Urothelium cell line (cell line): ENCODE measurements at regions not wholly inside any gene's neighbourhood (a gene's known extent, or its start where the extent isn't known, plus 50 kb on each side); places are given as distances from the start of the nearest gene placed in this dataset.
"Not testable (repeated sequence)": the region's sequence is repeated elsewhere in the genome, so short reads cannot be mapped to it uniquely, and the experiment has no call there.

Experiments
- DNase-seq: peaks from one replicate; pipeline ENCODE4 v3.0.0; 2011; ENCODE audit warnings: low spot score, mixed read lengths
- FAIRE-seq: peaks from 2 replicates; lab custom pipeline; 2011; peaks lifted over from hg19 to GRCh38; lab: Jason Lieb, UNC

GRCh38 chr7:112540839-112541577 lies 60.2 kb downstream of the LSMEM1 start:
- DNase-seq (no peak), FAIRE-seq (no peak)

- DNase-seq, result no peak
- FAIRE-seq, result no peak
These were observed 66.1 kb downstream of the LSMEM1 start for GRCh38 chr7:112546723-112547513.

DNA sequence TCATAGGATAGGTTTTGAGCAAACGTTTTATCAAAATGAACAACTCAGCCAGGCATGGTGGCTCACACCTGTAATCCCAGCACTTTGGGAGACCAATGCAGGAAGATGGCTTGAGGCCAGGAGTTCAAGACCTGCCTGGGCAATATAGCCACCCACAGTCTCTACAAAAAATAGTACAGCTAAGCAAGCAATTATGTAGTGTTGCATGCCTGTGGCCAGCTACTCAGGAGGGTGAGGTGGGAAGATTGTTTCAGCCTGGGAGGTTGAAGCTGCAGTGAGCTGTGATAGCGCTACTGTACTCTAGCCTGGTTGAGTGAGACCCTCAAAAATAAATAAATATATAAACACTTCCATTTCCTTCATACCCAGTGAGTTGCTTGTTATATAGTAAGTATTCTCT lies 67.1 kb downstream of the LSMEM1 start:
- FAIRE-seq (no peak), DNase-seq (no peak)

DNA sequence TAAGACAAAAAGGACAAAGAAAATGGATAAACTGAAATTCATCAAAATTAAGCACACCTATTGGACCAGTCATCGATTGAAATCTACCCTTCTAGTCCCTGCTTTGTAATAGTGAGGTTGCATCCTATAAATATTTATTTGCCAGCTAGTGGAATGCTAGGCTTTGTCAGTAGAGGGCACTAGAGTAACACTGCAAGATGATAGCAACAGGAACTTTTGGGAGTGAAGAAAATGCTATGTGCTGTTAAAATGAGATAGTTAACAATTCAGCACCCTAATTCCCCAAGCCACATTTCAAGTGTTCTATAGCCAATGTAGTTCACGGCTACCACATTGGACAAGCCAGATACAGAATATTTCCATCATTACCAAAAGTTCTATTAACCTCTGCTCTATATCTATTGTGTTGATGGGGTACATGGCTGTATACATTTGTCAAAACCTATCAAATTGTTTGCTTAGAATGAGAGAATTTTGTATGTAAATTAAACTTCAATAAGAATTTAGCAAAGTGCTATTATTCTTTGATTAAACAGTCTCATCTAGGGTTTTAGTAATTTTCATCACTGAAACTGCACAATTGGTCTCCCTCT lies 69.8 kb downstream of the LSMEM1 start:
- DNase-seq, result peak; percentile 22
- FAIRE-seq, result no peak

DNA sequence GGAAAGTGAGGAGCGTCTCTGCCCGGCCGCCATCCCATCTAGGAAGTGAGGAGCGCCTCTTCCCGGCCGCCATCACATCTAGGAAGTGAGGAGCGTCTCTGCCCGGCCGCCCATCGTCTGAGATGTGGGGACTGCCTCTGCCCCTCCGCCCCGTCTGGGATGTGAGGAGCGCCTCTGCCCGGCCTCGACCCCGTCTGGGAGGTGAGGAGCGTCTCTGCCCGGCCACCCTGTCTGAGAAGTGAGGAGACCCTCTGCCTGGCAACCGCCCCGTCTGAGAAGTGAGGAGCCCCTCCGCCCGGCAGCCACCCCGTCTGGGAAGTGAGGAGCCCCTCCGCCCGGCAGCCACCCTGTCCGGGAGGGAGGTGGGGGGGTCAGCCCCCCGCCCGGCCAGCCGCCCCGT lies 70.7 kb downstream of the LSMEM1 start:
- DNase-seq, FAIRE-seq: not testable (repeated sequence)

GRCh38 chr7:112554591-112554990 lies 73.8 kb downstream of the LSMEM1 start:
- DNase-seq (no peak), FAIRE-seq (no peak)

GRCh38 chr7:112556633-112557032 lies 75.8 kb downstream of the LSMEM1 start:
- DNase-seq (no peak), FAIRE-seq (no peak)

- no peak for DNase-seq
These were observed 85.9 kb downstream of the LSMEM1 start for GRCh38 chr7:112566442-112567324.

GRCh38 chr7:112567388-112567787 lies 86.6 kb downstream of the LSMEM1 start:
- FAIRE-seq (no peak), DNase-seq (no peak)

More at GRCh38 chr7:112566442-112567324, 85.9 kb downstream of the LSMEM1 start:
- FAIRE-seq, result no peak

DNA sequence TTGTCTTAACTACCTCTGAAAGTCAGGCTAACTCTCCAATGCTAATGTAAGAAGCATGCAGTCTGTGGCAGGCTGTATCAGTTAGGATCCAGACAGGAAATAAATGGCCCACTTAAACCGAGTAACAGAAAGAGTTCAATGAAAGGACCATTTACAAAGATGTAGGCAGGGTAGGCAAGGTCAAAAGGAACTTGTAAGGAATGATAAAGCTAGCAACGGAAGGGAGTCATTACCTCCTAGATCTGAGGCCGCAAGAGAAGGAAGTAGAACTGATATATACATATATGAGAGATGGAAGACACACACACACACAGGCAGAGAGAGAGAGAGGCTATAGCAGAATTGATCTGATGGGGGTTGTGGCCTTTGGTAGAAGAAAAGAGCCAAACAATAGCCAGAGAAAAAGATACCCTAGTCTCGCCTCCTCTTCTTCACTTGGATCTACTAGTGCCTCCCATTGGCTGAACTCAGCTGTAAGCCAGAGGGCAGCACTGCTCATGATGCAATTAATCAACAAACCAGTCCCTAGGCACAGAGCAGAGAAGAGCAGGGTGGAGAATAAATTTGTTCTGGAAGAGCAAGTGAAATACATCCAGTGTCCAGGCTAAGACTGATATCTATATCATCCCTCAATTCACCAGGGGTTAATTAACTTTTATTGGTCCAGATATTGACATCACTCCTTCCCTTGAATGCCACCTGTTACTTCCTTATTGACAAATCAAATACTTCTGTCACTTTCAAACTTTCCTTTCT lies 91.2 kb downstream of the LSMEM1 start:
- DNase-seq (no peak), FAIRE-seq (no peak)

DNA sequence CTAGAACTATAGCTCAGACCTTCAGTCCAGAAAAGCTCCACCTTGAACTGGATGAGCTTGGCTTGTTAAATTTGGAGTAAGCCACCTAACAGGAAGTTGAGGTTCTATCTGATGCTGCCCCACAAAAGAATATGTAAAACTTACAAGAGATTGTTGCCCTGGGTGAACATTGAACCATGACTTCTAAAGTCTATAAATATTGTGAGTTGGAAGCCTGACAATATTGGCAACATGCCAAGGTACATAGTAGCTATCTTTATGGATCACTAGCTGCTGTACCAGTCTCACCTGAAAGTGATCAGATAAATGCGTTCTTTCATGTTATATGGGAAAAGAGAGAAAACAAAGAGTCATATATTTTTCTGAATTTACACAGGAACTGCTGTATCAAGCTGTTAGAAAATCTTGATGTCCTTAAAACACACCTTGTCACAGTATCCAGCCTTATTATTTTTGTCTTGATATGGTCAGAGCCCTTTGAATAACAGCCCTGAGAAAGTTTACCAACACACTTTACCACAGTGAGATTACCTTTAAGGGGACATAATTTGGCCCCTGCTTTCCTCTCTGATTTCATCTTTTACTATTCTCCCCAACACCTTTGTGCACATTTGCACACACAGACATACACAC lies 92.0 kb downstream of the LSMEM1 start:
- DNase-seq, result no peak
- no peak for FAIRE-seq

DNA sequence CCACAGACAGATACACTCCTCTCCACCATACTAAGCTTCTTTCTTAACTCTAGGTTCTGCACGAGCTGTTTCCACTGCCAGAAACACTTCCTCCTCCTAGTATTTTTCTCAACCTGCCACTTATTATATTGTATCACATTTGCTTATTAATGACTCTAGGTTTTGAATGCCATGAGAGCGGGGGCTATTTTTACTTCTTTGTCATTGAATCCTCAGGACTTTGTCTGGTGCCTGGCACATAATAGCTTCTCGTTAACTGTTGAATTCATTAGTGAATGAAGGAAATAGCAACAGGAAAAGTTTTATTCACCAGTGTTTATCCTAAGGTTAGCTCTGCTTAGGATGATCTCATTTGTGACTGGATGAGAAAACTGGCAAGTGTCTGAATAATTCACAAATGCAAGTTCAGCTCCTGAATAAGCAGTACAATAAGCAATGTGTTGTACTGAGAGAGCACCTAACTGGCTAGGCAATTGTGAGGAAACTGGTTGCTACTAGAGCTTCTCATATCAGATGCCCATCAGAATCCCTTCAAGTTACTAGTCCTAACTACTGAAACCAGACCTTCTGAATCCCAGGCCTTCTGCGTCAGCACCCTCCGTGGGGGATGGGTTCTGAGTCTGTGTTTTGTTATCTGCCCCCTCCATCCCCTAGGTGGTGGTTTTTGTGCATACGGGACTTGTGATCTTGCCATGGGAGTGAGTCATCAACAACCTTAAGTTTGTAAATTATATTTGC lies 92.7 kb downstream of the LSMEM1 start:
- FAIRE-seq, result no peak
- peak; percentile 12 for DNase-seq

DNA sequence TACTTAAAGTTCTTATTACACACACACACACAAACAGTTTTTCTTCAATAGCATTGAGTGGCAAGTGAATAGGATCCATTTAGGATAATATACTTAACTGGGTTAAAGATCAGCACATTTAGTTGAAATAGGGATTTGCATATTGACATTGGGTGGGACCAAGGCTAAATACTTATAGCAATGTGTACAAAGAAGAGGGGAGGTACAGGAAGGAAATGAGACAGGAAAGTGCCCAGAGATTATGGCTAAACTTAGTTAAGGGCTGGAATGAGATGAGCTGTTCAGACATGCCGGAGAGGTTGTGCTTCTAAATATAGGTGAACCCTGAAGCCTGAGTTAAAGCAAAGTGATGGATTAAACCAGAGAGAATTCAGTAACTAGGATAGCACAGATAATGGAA lies 95.1 kb downstream of the LSMEM1 start:
- DNase-seq, result no peak
- FAIRE-seq, result no peak

GRCh38 chr7:112579388-112579787 lies 98.6 kb downstream of the LSMEM1 start:
- FAIRE-seq, result no peak
- DNase-seq, result no peak

GRCh38 chr7:112580717-112581435 lies 100.1 kb downstream of the LSMEM1 start:
- DNase-seq (no peak), FAIRE-seq (no peak)

- DNase-seq (no peak), FAIRE-seq (no peak)
These were observed 100.7 kb downstream of the LSMEM1 start for GRCh38 chr7:112581529-112581928.

GRCh38 chr7:112584290-112584689 lies 103.5 kb downstream of the LSMEM1 start:
- no peak for DNase-seq
- no peak for FAIRE-seq

DNA sequence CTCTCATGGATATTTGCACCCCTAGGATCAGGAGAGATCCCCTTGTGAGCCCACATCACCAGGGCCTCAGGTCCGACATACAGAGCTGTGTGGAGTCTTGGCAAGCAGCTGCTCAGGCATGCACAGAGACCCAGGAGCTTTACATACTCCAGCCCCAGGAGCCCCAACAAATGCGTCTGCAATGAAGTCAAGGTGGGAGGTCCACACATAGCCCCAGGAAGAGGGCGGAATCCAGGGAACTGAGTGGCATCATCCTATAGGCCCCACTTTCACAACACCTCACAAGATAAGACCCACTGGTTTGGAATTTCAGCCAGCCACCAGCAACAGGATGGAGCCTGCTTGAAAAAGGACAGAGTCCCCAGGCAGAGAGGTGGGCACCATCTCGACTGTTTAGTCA lies 106.7 kb downstream of the LSMEM1 start:
- no peak for DNase-seq
- no peak for FAIRE-seq
